HAP-1 (cell line): ENCODE measurements at regions not wholly inside any gene's neighbourhood (a gene's known extent, or its start where the extent isn't known, plus 50 kb on each side); places are given as distances from the start of the nearest gene placed in this dataset.
A peak's percentile ranks its signal among the peaks of the same experiment; 100 is the strongest.

ENCODE experiments used
- DNase-seq, 2 experiments: peaks; one replicate each; pipeline ENCODE4 v3.0.0-alpha.2; 2016 to 2020; ENCODE audit warnings: low spot score in 2 of 2
- H3K27me3 ChIP-seq: fragments of 250-450 bp; sonication (Bioruptor Pico); 2 replicates; pipeline ENCODE4 v1.5.1; 2020; ENCODE audit warnings: low read depth, mild to moderate bottlenecking, moderate library complexity
- H3K36me3 ChIP-seq: fragments of 250-450 bp; sonication (Bioruptor Pico); replicated peaks from 2 replicates; pipeline ENCODE4 v1.5.1; 2020; ENCODE audit warnings: mild to moderate bottlenecking
- H3K4me1 ChIP-seq: fragments of 250-450 bp; sonication (Bioruptor Pico); 2 replicates; pipeline ENCODE4 v1.5.1; 2020; ENCODE audit warnings: mild to moderate bottlenecking
- H3K4me3 ChIP-seq: fragments of 250-450 bp; sonication (Bioruptor Pico); 2 replicates; pipeline ENCODE4 v1.5.1; 2020; ENCODE audit warnings: mild to moderate bottlenecking, moderate library complexity
- H3K9me3 ChIP-seq: fragments of 250-450 bp; sonication (Bioruptor Pico); 2 replicates; pipeline ENCODE4 v1.5.1; 2020; ENCODE audit warnings: mild to moderate bottlenecking, moderate library complexity
- in situ Hi-C: fragments of 300-500 bp; cut with MboI; formaldehyde crosslinking; loops from 3 replicates; pipeline ENCODE4 v1.14.3; 2020; ENCODE audit warnings: low sequenced_read_pairs, inconsistent platforms, mixed read lengths

GRCh38 chr11:31870609-31871309 lies 59.6 kb upstream of the PAX6 start:
- Histone ChIP-seq H3K36me3 (no peaks in the 10 kb centered on the region), H3K4me3 (no peak overlapping the region), H3K27me3 (peaks cover 31% of the 10 kb centered on the region), H3K4me1 (no peaks in the 10 kb centered on the region; the same call in 1 of the 2 replicates), H3K9me3 (no peaks in the 10 kb centered on the region)
- peak; percentile 76 to 86 for DNase-seq
- in situ Hi-C loops = loop anchor here (10.0 to 25.0 kb wide), 3 partner anchors 233 to 476 kb away; no protein-coding TSS in a partner anchor

- H3K4me1 ChIP-seq = no peaks in the 10 kb centered on the region; the same call in 1 of the 2 replicates
- peaks cover 25% of the 10 kb centered on the region for H3K27me3 ChIP-seq
- H3K9me3 ChIP-seq = no peaks in the 10 kb centered on the region
- in situ Hi-C loops = loop anchor here (10.0 to 25.0 kb wide), 3 partner anchors 233 to 475 kb away; no protein-coding TSS in a partner anchor
- no peak overlapping the region for H3K4me3 ChIP-seq
- no peak for DNase-seq
- no peaks in the 10 kb centered on the region for H3K36me3 ChIP-seq
Measured at GRCh38 chr11:31869986-31870385, 58.9 kb upstream of the PAX6 start.

DNA sequence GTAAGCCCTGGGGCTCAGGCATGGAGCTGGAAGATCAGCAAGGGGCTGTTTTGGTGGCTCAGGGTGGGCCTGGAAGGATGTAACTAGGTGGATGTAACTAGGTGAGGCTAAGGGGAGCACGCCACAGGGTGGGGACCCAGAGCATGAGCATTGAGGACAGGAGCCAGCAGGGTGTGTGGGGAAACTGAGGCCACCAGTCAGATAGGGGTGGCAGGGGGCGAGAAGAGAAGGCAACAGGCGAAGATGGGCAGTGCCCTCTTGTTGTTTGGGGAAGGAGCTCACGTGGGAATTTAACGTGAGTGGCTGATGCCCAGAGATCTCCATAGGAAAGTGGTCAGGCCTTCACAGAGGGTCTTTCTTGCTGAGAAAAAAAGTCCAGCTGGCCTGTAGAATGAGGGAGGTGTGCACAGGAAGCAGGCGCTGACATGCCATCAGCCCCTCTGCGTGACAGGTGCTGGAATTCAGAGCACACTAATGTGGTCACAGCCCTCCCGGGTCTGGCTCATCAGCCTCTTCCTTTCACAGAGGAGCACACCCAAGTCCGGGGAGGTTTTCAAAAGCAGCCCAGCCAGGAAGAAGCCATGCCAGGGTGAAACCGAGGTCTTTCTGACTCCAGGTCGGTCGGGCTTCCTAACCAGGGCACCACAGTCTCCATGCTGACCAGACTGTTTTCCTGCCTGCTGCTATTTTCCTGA lies 54.6 kb upstream of the PAX6 start:
- H3K4me3 ChIP-seq = no peak overlapping the region
- peaks cover 6% of the 10 kb centered on the region; the same call in 1 of the 2 replicates for H3K27me3 ChIP-seq
- no peaks in the 10 kb centered on the region for H3K9me3 ChIP-seq
- no peaks in the 10 kb centered on the region; the same call in 1 of the 2 replicates for H3K4me1 ChIP-seq
- in situ Hi-C loops = loop anchor here (25.0 kb wide), 1 partner anchor 228 kb away; no protein-coding TSS in a partner anchor
- DNase-seq = no peak
- no peaks in the 10 kb centered on the region for H3K36me3 ChIP-seq

DNA sequence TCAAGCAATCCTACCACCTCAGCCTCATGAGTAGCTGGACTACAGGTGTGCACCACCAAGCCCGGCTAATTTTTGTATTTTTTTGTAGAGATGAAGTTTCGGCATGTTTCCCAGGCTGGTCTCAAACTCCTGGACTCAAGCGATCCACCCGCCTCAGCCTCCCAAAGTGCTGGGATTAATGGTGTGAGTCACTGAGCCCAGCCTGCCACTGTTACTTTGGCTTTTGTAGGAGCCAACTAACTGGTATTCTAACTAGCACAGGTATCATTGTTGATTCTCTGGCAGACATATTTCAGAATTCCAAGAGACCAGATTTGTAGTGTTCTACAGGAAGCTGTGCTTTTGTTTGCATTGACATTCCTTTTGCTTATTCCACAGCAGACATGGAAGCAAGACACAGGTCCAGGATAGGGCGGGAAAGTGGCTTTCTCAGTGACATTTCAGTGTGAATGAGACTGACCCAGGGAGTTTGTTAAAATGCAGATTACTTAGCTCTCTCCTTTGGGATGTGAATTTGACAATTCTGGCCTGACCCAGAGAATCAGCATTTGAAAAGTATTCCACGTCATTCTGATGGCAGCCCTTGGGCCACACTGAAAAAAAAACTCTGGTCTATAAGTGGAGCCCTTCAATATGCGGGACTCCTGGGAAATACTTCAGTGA lies 52.2 kb upstream of the PAX6 start:
- no peaks in the 10 kb centered on the region for H3K36me3 ChIP-seq
- H3K27me3 ChIP-seq = peaks cover 3% of the 10 kb centered on the region; the same call in 1 of the 2 replicates
- H3K9me3 ChIP-seq = no peaks in the 10 kb centered on the region
- peak in 1 of 2 experiments; percentile 4 for DNase-seq
- in situ Hi-C loops = loop anchor here (25.0 kb wide), 1 partner anchor 226 kb away; no protein-coding TSS in a partner anchor
- no peak overlapping the region for H3K4me3 ChIP-seq
- no peaks in the 10 kb centered on the region for H3K4me1 ChIP-seq

GRCh38 chr11:31861011-31861410 lies 49.9 kb upstream of the PAX6 start:
- Histone ChIP-seq H3K4me1 (no peaks in the 10 kb centered on the region), H3K36me3 (no peaks in the 10 kb centered on the region), H3K4me3 (no peak overlapping the region), H3K27me3 (peaks cover 3% of the 10 kb centered on the region; the same call in 1 of the 2 replicates), H3K9me3 (no peaks in the 10 kb centered on the region)
- in situ Hi-C loops = loop anchor here (25.0 kb wide), 1 partner anchor 224 kb away; no protein-coding TSS in a partner anchor
- DNase-seq = no peak
